GM23338 (cell line): ENCODE measurements at regions not wholly inside any gene's neighbourhood (a gene's known extent, or its start where the extent isn't known, plus 50 kb on each side); places are given as distances from the start of the nearest gene placed in this dataset.

Source experiments
- ATAC-seq: fragments of 200-7000 bp; cut with Tn5 transposase; 3 replicates; pipeline ENCODE4 v1.9.1; 2020
- DNase-seq: peaks from one replicate; pipeline ENCODE4 v3.0.0-alpha.2; 2015; ENCODE audit warnings: low spot score
- H2AFZ ChIP-seq: fragments of 200-600 bp; sonication (generic); 2 replicates; pipeline ENCODE4 v1.8.0; 2016; ENCODE audit warnings: antibody characterized with exemption, mild to moderate bottlenecking, moderate library complexity
- H3F3A ChIP-seq: fragments of 200-600 bp; sonication (generic); replicated peaks from 2 replicates; pipeline ENCODE4 v1.8.0; 2017; ENCODE audit warnings: antibody characterized with exemption, mixed run types, low read depth
- H3K27ac ChIP-seq: fragments of 200-600 bp; sonication (generic); 2 replicates; pipeline ENCODE4 v1.6.1; 2016; ENCODE audit warnings: low read depth
- H3K27me3 ChIP-seq: fragments of 200-600 bp; sonication (generic); 2 replicates; pipeline ENCODE4 v1.8.0; 2016; ENCODE audit warnings: mild to moderate bottlenecking, mixed run types, moderate library complexity; ENCODE audit not compliant: insufficient read depth
- H3K36me3 ChIP-seq: fragments of 200-600 bp; sonication (generic); 2 replicates; pipeline ENCODE4 v1.8.0; 2016; ENCODE audit warnings: mild to moderate bottlenecking; ENCODE audit not compliant: insufficient read depth
- H3K4me1 ChIP-seq: fragments of 200-600 bp; sonication (generic); 2 replicates; pipeline ENCODE4 v1.8.0; 2016; ENCODE audit warnings: mild to moderate bottlenecking, moderate library complexity; ENCODE audit not compliant: insufficient read depth
- H3K4me2 ChIP-seq: fragments of 200-600 bp; sonication (generic); 2 replicates; pipeline ENCODE4 v1.7.1; 2017; ENCODE audit warnings: mixed run types
- H3K4me3 ChIP-seq: fragments of 200-600 bp; sonication (generic); 2 replicates; pipeline ENCODE4 v1.6.1; 2016; ENCODE audit warnings: mixed run types
- H3K79me2 ChIP-seq: fragments of 200-600 bp; sonication (generic); replicated peaks from 2 replicates; pipeline ENCODE4 v1.8.0; 2017; ENCODE audit warnings: mild to moderate bottlenecking; ENCODE audit not compliant: insufficient read depth
- H3K9me2 ChIP-seq: fragments of 200-600 bp; sonication (generic); 2 replicates; pipeline ENCODE4 v1.8.0; 2017; ENCODE audit not compliant: insufficient read depth
- H4K20me1 ChIP-seq: fragments of 200-600 bp; sonication (generic); replicated peaks from 2 replicates; pipeline ENCODE4 v1.8.0; 2017; ENCODE audit warnings: mild to moderate bottlenecking; ENCODE audit not compliant: insufficient read depth
- H3K27ac Mint-ChIP-seq: 2 replicates; pipeline ENCODE4 v1.8.0; 2020; ENCODE audit warnings: inconsistent platforms, mild to moderate bottlenecking, moderate library complexity, mixed read lengths
- H3K27me3 Mint-ChIP-seq: 3 replicates; pipeline ENCODE4 v1.8.0; 2022; ENCODE audit warnings: low read depth, mild to moderate bottlenecking, moderate library complexity, mixed read lengths, inconsistent platforms; ENCODE audit not compliant: insufficient read depth, poor library complexity
- H3K36me3 Mint-ChIP-seq: 3 replicates; pipeline ENCODE4 v1.8.0; 2021; ENCODE audit warnings: low read depth, mild to moderate bottlenecking, inconsistent platforms, moderate library complexity, mixed read lengths
- H3K4me1 Mint-ChIP-seq: 3 replicates; pipeline ENCODE4 v1.8.0; 2020; ENCODE audit warnings: mild to moderate bottlenecking, inconsistent platforms, mixed read lengths
- H3K4me3 Mint-ChIP-seq: 3 replicates; pipeline ENCODE4 v1.8.0; 2021; ENCODE audit warnings: moderate library complexity, mild to moderate bottlenecking, inconsistent platforms, mixed read lengths
- H3K9me3 Mint-ChIP-seq: 3 replicates; pipeline ENCODE4 v1.8.0; 2020; ENCODE audit warnings: moderate library complexity, mild to moderate bottlenecking, inconsistent platforms, mixed read lengths
- EZH2 ChIP-seq: fragments of 200-600 bp; sonication (generic); IDR thresholded peaks from one replicate; pipeline ENCODE4 v1.8.0; 2017; ENCODE audit warnings: antibody characterized with exemption, mild to moderate bottlenecking, low read depth; ENCODE audit not compliant: unreplicated experiment
- NANOG ChIP-seq: IDR thresholded peaks from 2 replicates; pipeline ENCODE4 v1.6.1; 2016; ENCODE audit warnings: antibody characterized with exemption, borderline replicate concordance
- POLR2AphosphoS5 ChIP-seq: IDR thresholded peaks from 2 replicates; pipeline ENCODE4 v1.6.1; 2016; ENCODE audit warnings: antibody characterized with exemption, low read depth
- STAT1 ChIP-seq: IDR thresholded peaks from one replicate; pipeline ENCODE4 v1.6.1; 2016; ENCODE audit warnings: antibody characterized with exemption; ENCODE audit not compliant: unreplicated experiment
- ZNF114 ChIP-seq: fragments of 250-450 bp; sonication (Bioruptor Pico); IDR thresholded peaks from 2 replicates; pipeline ENCODE4 v1.5.0; 2020; ENCODE audit warnings: mild to moderate bottlenecking, moderate library complexity
- ZNF331 ChIP-seq: fragments of 250-450 bp; sonication (Bioruptor Pico); IDR thresholded peaks from 2 replicates; pipeline ENCODE4 v1.5.0; 2020; ENCODE audit warnings: low read depth, mild to moderate bottlenecking, moderate library complexity
- ZNF462 ChIP-seq: fragments of 250-450 bp; sonication (Bioruptor Pico); IDR thresholded peaks from 2 replicates; pipeline ENCODE4 v1.5.0; 2020; ENCODE audit warnings: mild to moderate bottlenecking, moderate library complexity

GRCh38 chr7:36035186-36035585 lies 117.9 kb upstream of the EEPD1 start:
- ATAC-seq: no peak
- H2AFZ ChIP-seq: 0 out of 2 replicates have a peak overlapping the region, but pooled peaks have one; percentile 18
- H3K9me3 Mint-ChIP-seq: peaks cover 2% of the 10 kb centered on the region

More at GRCh38 chr7:36035186-36035585, 117.9 kb upstream of the EEPD1 start:
- Histone ChIP-seq H3K79me2 (no peaks in the 10 kb centered on the region), H3K4me1 (peaks cover 5% of the 10 kb centered on the region), H3K4me2 (no peak overlapping the region), H3K4me3 (no peak overlapping the region), H3F3A (no peaks in the 10 kb centered on the region), H3K9me2 (no peaks in the 10 kb centered on the region), H3K36me3 (no peaks in the 10 kb centered on the region), H3K27ac (no peak overlapping the region), H3K27me3 (no peaks in the 10 kb centered on the region), H4K20me1 (no peaks in the 10 kb centered on the region)
- Mint-ChIP-seq H3K36me3 (no peaks in the 10 kb centered on the region; the same call in 2 of the 3 replicates), H3K4me3 (no peak overlapping the region), H3K4me1 (peaks cover 5% of the 10 kb centered on the region), H3K27me3 (peaks cover 2% of the 10 kb centered on the region), H3K27ac (no peak overlapping the region)
- no peak for DNase-seq
- TF ChIP-seq STAT1: no peak
- TF ChIP-seq EZH2: no peak
- no peak for TF ChIP-seq POLR2AphosphoS5
- no peak for TF ChIP-seq ZNF331 (CRISPR knock-in tag)
- TF ChIP-seq NANOG: no peak
- no peak for TF ChIP-seq ZNF462 (CRISPR knock-in tag)
- TF ChIP-seq ZNF114 (CRISPR knock-in tag): no peak
